Lower leg skin (tissue), 4 donors: ENCODE measurements at regions not wholly inside any gene's neighbourhood (a gene's known extent, or its start where the extent isn't known, plus 50 kb on each side); places are given as distances from the start of the nearest gene placed in this dataset.

Experiments used
- DNase-seq, 2 donors: peaks; one replicate each; pipeline ENCODE4 v3.0.0-alpha.2; 2019; ENCODE audit warnings: low spot score in 2 of 2
- H3K4me3 ChIP-seq: fragments of 200-600 bp; sonication (generic); 2 replicates; pipeline ENCODE4 v1.5.1; 2017; ENCODE audit warnings: mild to moderate bottlenecking, low read depth; ENCODE audit not compliant: poor library complexity, severe bottlenecking
- POLR2A ChIP-seq, 2 donors: fragments of 450-650 bp; IDR thresholded peaks; one replicate each; pipeline ENCODE4 v1.6.1; 2016 to 2017; ENCODE audit warnings: antibody characterized with exemption in 2 of 2, mild to moderate bottlenecking in 1 of 2, moderate library complexity in 1 of 2
- WGBS, 2 donors: methylation state at CpG; one replicate each; pipeline ENCODE4 v1.1.5; 2018; 5-methylcytosine and 5-hydroxymethylcytosine counted together
- intact Hi-C: fragments of 100-400 bp; cut with DNase I; formaldehyde crosslinking; loops from one replicate; pipeline ENCODE4 v1.15.0; 2023; ENCODE audit warnings: low total_unique reads
- TF ChIP-seq, protein P1 (sequence below), 3 donors: fragments of 450-650 bp; IDR thresholded peaks; one replicate each; pipeline ENCODE4 v1.5.1; 2016; ENCODE audit warnings: antibody characterized with exemption in 3 of 3, mild to moderate bottlenecking in 3 of 3, moderate library complexity in 2 of 3

DNA sequence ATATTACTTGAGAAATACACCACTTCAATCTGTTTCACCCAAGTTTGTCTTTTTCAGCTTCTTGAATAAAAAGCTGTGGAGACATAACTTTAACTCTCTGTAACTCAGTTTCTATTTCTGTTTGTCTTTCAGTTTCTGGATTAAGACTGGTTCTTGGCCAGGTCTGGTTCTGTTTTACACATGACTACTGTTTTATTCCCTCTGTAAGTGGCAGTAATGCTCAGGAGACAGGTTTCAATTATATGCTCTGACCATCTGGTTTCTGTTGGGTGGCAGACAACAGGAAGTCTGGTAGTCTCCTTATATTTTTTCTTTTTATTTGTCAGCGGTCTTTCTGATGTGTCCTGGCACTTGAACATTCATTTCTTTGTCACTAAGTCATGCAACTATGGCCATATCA lies 102.9 kb downstream of the RPS29 start:
- TF ChIP-seq, protein P1, sequence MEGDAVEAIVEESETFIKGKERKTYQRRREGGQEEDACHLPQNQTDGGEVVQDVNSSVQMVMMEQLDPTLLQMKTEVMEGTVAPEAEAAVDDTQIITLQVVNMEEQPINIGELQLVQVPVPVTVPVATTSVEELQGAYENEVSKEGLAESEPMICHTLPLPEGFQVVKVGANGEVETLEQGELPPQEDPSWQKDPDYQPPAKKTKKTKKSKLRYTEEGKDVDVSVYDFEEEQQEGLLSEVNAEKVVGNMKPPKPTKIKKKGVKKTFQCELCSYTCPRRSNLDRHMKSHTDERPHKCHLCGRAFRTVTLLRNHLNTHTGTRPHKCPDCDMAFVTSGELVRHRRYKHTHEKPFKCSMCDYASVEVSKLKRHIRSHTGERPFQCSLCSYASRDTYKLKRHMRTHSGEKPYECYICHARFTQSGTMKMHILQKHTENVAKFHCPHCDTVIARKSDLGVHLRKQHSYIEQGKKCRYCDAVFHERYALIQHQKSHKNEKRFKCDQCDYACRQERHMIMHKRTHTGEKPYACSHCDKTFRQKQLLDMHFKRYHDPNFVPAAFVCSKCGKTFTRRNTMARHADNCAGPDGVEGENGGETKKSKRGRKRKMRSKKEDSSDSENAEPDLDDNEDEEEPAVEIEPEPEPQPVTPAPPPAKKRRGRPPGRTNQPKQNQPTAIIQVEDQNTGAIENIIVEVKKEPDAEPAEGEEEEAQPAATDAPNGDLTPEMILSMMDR (IDR thresholded peaks at IDR 0.05) = no peak
- no peak for TF ChIP-seq POLR2A (IDR thresholded peaks at IDR 0.05)
- intact Hi-C loops = no loop called here
- H3K4me3 ChIP-seq = no peak overlapping the region
- DNase-seq = no peak
- 35 to 50% methylated on average over 1 of the region's 1 CpG for WGBS, 2 donors

DNA sequence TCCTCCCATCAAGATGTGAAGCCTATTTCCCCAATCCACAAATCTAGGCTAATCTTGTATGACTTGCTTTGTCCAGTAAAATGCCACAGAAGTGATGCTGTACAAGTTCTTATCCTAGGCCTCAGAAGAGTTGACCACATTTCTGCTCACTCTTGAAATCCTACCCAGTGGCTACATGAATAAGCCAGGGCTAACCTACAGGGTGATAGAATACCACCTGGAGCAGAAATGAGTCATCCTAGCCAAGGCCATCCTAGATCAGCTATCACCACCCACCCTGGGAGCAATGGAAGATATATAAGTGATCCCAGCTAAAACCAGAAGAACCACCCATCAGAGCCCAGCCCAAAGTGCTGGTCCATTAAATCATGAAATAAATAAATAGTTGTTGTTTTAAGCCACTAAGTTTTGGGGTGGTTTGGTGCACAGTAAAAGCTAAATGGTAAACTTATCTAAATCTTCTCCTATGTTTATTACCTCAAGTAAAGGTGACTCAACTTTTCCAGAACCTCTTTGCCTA lies 105.1 kb downstream of the RPS29 start:
- intact Hi-C loops = no loop called here
- no peak for DNase-seq
- no peak overlapping the region for H3K4me3 ChIP-seq
- no peak for TF ChIP-seq POLR2A (IDR thresholded peaks at IDR 0.05)
- TF ChIP-seq, protein P1 (IDR thresholded peaks at IDR 0.05) = no peak

DNA sequence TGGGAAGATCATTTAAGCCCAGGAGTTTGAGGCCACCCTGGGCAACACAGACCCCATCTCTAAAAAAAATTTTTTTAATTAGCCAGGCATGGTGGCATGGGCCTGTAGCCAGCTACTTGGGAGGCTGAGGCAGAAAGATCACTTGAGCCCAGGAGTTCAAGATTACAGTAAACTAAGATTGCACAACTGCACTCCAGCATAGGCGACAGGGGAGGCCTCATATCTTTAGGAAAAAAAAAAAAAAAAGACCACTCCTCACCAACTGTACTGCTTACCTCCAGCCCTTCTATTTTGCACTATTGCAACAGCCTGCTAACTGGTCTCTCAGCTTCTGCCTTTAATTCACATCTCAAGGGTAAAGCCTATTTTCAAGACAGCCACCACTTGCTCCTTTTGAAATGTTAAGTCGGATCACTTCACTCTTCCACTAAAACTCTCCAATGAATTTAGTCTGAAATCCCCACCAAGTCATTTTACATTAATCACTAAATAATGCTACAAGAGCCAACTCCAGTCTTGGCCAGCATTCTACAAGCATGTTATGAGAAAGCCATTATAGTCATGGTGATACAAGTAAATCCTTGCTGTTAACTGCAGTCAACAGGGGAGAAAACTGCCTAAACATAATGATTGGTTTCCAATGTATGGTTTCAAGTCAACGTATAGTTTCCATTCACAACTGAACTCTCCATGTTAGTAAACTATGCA lies 106.0 kb downstream of the RPS29 start:
- no peak for DNase-seq
- 84 to 85% methylated on average over 3 of the region's 3 CpGs for WGBS, 2 donors
- TF ChIP-seq, protein P1 (IDR thresholded peaks at IDR 0.05) = no peak
- no peak for TF ChIP-seq POLR2A (IDR thresholded peaks at IDR 0.05)
- intact Hi-C loops = no loop called here
- no peak overlapping the region for H3K4me3 ChIP-seq

DNA sequence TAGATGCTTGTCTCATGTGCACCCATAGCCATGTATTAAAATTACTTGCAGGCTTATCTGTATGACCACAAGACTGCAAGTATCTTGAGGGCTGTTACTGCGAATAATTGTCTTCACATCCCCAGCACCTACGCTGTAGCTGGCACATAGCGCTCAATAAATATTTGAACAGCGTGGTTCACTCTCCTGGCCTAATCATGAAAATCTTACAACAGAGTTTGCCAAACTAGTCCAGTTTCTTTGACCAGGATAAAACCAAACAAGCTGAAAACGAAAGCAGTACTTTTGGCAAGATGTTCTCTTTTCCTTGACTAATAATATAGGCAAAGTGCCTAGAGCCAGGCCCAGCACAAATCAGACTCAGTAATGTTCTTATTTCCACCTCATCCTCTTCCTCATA lies 106.7 kb downstream of the RPS29 start:
- intact Hi-C loops = no loop called here
- TF ChIP-seq, protein P1 (IDR thresholded peaks at IDR 0.05) = no peak
- no peak for TF ChIP-seq POLR2A (IDR thresholded peaks at IDR 0.05)
- DNase-seq = no peak
- 49 to 50% methylated on average over 5 of the region's 5 CpGs for WGBS, 2 donors
- no peak overlapping the region for H3K4me3 ChIP-seq

GRCh38 chr14:49478784-49479183 lies 107.4 kb downstream of the RPS29 start:
- intact Hi-C loops = no loop called here
- H3K4me3 ChIP-seq = no peak overlapping the region
- TF ChIP-seq, protein P1 (IDR thresholded peaks at IDR 0.05) = no peak
- no peak for TF ChIP-seq POLR2A (IDR thresholded peaks at IDR 0.05)
- WGBS, 2 donors = 72 to 83% methylated on average over 3 of the region's 3 CpGs
- no peak for DNase-seq

DNA sequence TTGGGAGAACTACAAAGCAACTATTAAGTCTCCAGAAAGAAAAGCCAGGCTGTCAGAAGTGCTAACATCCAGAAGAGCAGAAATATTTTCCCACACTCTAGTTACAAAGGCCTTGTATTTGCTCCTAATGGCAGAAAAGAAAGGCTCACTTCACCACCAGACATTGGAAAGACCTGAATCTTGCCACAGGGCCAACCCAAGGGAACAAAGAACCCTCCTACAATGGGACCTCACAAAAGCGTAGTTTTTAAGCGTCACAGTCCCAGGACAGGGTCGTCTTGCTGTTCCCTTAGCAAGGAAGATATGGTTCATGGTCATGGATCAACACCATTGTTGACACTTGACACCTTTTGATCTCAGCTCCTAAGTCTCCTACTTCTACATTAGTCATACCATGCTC lies 119.1 kb downstream of the RPS29 start:
- no peak for TF ChIP-seq POLR2A (IDR thresholded peaks at IDR 0.05)
- TF ChIP-seq, protein P1 (IDR thresholded peaks at IDR 0.05) = no peak
- no peak overlapping the region for H3K4me3 ChIP-seq
- no peak for DNase-seq
- WGBS, 2 donors = 74 to 94% methylated on average over 3 of the region's 3 CpGs
- intact Hi-C loops = no loop called here
